HG03103 (cell line): ENCODE measurements at regions not wholly inside any gene's neighbourhood (a gene's known extent, or its start where the extent isn't known, plus 50 kb on each side); places are given as distances from the start of the nearest gene placed in this dataset.
A peak's percentile ranks its signal among the peaks of the same experiment; 100 is the strongest.

Source experiments
- ATAC-seq: cut with Tn5 transposase; IDR thresholded peaks from one replicate; pipeline ENCODE4 v1.9.1; 2021; ENCODE audit warnings: low read depth; ENCODE audit not compliant: unreplicated experiment

DNA sequence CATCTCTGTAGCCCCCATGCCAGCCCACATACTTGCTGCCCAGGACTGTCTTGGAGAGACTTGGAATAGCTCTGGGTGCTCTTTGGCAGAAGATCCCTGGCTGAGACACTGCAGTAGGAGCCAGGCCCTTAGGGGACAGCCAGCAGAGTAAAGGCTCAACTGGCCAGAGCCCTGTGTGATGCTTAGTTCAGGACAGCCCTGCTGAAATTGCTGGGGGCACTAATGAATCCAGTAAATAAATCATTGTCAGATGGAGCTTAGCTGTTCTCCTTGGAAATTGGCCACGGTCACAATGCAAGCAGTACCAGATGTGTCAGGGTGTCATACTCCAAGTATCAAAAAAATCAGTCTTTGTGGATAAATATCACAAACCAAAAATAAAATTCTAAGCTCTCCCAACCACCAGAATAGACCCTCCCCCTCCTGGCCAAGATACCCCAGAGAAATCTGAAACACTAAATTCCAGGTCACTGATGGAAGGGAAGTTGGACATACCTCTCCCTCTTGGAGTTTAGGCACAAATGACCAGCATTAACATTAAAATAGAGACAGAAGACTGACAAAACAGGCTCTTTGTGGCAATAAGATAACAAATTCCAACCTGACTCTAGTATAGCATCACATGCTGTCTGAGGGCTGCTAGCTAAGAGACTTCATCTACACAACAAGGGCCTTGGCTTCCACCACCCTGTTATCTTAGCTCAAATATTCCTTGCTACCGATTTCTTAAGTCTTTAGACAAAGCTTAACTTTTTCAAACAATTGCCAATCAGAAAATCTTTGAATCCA lies 83.2 kb upstream of the DNAH14 start:
- ATAC-seq = no peak

DNA sequence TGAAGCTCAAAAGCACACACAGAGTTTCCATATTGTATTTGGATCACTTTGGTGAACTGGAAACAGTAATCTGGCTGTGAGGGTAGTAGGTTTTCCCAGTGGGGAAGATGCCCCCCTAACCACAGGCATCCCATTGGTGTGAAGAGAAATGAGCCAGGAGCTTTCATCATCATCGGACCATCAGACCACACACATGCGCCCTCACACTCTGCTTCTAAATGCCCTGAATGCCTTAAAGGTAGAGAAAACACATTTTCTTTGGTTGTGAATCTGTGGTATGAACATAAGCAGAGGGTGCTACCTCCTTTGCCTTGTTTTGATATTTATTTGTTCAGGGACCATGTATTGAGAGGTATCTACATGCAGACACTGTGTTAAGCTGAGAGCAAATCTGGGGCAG lies 79.0 kb upstream of the DNAH14 start:
- ATAC-seq = no peak

DNA sequence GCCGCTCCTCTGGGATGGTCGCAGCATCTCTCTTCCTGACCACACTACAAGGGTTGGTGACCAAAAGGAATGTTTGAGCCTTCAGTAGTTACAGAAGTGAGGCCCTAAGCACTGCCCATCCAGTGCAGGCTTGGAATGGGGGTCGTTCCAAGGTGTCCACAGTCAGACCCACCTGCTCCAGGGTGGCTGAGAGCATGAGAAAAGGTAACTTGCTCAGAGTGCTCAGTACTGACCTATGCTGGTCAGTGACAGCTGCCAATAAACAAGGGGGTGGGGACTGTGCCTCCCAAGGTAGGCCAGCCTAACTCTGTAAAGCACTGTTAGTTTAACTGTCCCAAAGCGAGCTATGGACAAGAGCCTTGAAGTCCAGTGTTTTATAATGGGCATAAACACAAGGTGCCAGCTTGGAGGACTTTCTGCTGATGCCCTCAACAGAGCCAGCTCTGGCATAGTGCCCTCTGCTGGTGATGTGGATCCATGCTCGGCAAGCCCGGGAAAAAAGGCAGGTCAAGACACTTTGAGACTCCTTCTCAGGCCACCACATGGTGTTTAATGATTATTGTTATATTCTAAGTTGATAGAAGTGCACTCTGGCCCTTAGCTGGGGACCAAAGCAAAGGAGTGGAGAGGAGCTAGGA lies 78.1 kb upstream of the DNAH14 start:
- peak; percentile 62 for ATAC-seq

DNA sequence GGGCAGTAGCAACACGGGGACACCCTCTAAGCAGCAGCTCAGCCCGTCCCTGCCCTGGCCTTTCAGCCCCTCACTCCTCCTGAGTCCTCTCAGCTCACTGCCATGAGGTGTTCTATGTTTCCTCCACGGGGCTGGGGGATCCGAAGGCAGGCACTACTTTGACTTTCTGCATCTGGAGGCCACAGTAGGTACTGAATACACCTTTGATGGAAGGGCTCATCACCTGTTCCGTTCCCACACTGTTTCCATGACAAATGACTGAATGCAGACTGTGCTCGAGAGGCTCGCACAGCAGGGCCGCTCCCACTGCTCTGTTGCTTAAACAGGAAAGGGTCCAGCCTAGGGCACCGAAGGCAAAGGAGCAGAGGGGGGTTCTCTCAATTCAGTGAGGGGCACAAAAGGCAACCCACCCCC lies 77.6 kb upstream of the DNAH14 start:
- peak; percentile 24 for ATAC-seq

DNA sequence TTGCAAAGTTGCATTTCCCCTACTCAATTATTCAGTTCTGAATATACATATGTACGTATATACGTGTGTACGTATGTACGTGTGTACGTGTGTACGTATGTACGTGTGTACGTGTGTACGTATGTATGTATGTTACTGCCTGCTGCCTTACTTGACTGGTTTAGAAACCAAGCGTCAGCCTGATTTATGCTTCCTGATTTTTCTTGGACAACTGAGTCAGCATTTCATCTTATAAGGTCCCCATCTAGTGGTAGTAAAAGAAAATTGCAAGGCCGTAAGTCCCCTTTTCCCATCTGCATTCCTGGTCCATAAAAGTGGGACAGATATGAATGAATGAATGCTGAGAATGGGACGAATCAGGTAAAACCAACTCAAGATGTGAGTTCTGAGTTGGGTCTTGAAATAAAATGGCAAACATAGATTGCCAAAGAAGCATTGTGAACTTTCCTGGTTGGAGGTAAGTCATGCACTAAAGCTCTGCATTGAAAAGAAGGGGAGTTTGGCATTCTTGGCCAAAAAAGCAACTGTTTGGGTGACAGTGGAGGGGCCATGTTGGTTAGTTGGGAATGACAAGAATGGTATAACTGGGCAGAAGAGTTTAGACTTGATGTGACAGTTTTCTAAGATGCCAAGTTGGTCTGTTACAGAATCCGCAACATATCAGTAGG lies 76.4 kb upstream of the DNAH14 start:
- ATAC-seq = no peak

GRCh38 chr1:224856973-224857372 lies 72.5 kb upstream of the DNAH14 start:
- no peak for ATAC-seq

- ATAC-seq = no peak
These were observed 69.8 kb upstream of the DNAH14 start for GRCh38 chr1:224859651-224860050.

- ATAC-seq = no peak
These were observed 68.8 kb upstream of the DNAH14 start for GRCh38 chr1:224860488-224861338.

DNA sequence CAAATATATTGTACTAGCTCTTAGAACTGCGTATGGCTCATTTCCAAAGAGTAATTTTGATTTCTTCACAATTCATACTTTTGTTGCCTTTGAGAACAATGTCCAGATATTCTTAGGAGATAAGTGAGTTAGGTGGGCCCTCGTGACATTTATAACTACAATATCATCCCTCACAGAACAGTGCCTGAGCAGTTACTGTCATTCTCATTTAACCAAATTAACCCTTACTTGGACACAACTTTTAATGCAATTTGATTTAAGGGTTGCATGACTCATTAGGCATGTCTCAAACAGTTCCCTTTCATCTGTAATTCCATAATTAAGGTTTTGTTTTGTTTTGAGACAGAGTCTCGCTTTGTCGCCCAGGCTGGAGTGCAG lies 68.1 kb upstream of the DNAH14 start:
- ATAC-seq = no peak

- no peak for ATAC-seq
These were observed 66.0 kb upstream of the DNAH14 start for GRCh38 chr1:224863486-224863885.

DNA sequence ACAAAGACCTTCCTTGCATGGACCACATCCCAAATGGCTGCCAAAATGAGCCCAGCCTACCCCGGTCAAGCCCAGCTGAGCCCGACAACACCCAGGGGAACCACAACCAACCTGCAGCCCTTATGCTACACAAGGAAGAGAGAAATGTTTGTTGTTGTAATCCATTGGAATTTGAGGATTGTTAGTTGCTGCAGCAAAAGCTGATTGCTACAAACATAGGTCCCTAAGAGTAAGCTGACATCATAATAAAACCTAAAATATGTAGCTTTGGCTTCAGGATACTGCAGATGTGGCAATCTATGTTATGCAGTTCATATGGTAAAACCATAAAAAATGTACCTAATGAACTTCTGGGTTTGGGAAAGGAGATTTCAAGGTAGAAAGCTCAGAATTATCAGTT lies 65.5 kb upstream of the DNAH14 start:
- ATAC-seq = no peak

GRCh38 chr1:224865510-224865909 lies 64.0 kb upstream of the DNAH14 start:
- ATAC-seq = no peak

GRCh38 chr1:224866940-224867339 lies 62.5 kb upstream of the DNAH14 start:
- no peak for ATAC-seq

DNA sequence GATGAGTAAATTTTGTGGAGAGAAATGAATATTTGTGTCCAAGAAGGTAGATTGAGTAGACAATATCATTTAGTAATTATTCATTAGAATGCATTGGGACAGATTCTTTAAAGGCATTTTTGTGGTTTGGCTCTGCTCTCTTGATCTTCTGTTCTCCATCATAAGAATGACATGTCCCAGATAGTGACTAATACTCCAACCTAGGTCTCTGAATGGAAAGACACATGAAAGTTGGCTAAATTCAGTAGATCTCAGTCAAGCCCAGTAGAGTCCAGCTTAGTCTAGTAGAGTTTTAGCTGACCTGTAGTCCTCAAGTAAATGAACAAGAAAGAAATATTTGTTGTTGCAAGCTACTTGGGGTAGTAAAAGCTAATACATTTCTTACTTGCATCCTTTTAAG lies 61.8 kb upstream of the DNAH14 start:
- ATAC-seq = no peak

DNA sequence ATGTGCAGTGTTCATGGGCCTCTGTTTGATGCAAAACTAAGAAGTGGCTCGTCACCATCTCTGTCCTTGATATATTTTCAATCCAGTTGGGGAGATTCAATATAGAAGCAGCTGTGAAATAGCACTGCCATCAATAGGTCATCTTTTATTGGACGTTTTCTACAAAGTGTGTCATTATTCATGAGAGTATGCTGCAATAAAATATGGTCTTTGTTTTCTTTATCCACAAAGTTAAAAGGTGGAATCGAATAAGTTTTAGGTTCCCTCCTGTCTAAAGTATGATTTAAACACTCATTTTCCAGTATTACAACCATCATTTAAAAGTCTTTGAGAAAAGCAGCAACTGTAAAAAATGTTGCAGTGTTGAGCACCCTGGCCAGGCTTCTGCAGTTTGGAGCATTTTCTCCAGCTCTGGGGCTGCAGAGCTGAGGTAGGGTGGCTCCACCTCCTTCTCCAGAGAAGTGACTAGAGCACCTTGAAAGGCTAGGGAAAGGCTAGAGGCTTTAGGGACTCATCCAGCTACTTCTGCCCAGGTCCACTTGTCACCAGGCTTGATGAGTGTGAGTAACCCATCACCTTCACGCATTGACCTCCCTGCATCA lies 56.5 kb upstream of the DNAH14 start:
- ATAC-seq = no peak

DNA sequence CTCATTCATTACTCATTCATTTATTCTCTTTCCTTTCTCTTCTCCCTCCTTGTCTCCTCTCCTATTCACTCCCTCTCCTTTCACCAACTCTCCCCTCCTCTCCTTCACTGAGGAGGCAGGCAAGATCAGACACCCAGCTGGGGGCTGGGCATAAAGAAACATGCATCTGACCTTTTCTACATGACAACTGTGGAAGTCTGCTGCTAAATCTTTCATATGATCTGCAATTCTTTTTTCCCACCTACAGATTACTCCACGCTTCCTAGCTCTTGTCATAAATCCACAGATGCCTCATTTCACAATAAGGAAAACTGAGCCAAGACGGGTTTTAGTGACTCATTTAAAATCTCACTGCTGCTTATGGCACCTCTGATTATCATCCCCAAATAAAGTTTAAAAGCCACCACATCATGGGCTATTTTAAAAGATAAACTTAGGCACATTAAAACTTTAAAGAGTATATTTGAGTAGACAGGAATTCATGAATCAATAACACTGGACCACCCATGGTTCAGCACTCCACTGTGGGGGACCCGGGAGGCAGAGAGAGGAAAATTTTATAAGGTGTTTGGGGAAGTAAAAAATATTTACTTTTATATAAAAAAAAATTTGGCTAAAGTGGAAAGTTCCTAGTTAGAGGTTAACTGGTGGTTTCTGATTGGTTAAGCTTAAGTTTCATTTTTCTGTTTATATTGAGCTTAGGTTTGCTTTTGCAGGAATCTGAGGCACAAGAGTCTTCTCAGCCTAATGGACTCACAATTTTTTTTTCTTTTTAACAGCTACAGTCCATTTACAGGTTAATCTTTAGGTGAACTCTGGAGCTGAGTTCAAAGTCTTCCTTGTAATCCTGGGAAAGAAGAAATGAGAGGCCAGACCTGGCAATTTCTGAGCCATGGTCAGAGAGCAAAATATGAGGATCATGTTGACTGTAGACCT lies 55.8 kb upstream of the DNAH14 start:
- ATAC-seq = no peak

DNA sequence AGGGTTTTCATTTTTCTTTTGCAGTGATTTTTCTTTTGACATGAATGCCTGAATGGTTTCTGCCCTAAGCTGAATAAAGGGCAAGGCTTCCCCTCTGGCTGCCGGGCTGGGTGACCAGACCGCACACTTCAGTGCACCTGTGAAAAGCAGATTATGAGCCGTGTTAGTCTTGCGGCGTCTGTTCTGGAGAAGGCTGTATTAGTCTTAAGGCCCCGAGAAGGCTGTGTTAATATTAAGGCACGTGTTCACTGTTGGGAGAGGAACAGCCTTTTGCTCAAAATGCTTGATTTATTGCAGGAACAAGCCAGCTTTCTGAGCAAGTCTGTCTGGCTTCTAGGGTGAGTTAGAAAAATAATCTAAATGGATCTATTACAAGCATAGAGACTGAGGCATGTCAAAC lies 54.7 kb upstream of the DNAH14 start:
- ATAC-seq = no peak

- ATAC-seq = no peak
These were observed 50.2 kb upstream of the DNAH14 start for GRCh38 chr1:224879162-224879803.
